NCI-H446 (cell line): ENCODE measurements at regions not wholly inside any gene's neighbourhood (a gene's known extent, or its start where the extent isn't known, plus 50 kb on each side); places are given as distances from the start of the nearest gene placed in this dataset.
"Not testable (repeated sequence)": the region's sequence is repeated elsewhere in the genome, so short reads cannot be mapped to it uniquely, and the experiment has no call there.

Experiments used
- DNase-seq, 2 experiments: peaks; one replicate each; lab custom pipeline; 2025; lab: John Stamatoyannopoulos, UW

- no peak for DNase-seq
Observed at GRCh38 chr2:180695586-180696401, 284.6 kb upstream of the UBE2E3 start.

DNA sequence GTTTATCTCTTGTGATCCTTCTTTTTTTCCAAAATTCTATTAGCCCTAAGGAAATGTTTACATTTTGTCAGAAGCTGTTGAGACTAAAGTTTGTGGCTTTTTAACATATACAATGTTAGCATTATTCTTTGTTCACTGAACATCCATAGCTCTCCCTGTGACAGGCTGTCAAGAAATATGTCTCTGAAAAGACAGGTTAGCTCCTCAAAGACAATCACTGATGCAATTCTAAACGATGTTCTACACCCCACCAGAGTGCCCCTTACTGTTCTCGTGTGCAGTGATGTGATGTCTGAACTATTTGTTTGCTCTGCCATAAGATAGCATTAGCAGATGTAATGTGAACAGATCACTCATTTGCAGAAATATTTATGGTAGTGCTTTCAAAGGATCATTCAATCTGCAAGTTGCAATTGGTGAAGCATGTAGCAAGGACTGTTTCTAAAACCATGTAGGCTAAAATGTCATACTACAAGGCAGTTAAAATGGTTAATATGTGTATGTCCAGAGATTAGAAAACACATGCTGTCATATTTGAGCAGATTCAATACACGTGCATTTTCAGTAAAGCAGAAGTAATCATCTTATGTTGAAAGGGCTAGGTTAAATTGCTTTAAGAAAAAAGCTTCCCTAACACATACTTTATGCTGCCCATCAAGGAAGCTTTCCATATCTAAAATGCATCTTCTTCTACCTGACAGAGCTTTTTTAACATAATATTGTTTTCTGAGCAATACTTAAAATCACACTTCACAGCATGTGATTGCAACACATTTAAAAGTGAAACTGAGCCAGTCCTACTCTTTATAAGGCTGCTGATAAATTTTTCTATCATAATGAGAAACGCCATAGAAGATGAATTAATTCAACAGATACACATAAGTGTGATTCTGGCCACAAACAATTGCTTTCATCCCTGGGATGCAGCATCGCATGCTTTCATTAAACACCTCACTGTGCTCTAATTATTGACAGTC, 285.7 kb upstream of the UBE2E3 start:
- DNase-seq = no peak

- DNase-seq = no peak
Observed at GRCh38 chr2:180692322-180692721, 288.1 kb upstream of the UBE2E3 start.

DNA sequence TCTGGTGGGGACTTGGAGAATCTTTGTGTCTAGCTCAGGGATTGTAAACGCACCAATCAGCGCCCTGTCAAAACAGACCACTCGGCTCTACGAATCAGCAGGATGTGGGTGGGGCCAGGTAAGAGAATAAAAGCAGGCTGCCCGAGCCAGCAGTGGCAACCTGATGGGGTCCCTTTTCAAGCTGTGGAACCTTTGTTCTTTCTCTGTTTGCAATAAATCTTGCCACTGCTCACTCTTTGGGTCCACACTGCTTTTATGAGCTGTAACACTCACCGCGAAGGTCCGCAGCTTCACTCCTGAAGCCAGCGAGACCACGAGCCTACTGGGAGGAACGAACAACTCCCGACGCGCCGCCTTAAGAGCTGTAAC, 288.6 kb upstream of the UBE2E3 start:
- not testable (repeated sequence) for DNase-seq

GRCh38 chr2:180691186-180691854, 289.1 kb upstream of the UBE2E3 start:
- not testable (repeated sequence) for DNase-seq

DNA sequence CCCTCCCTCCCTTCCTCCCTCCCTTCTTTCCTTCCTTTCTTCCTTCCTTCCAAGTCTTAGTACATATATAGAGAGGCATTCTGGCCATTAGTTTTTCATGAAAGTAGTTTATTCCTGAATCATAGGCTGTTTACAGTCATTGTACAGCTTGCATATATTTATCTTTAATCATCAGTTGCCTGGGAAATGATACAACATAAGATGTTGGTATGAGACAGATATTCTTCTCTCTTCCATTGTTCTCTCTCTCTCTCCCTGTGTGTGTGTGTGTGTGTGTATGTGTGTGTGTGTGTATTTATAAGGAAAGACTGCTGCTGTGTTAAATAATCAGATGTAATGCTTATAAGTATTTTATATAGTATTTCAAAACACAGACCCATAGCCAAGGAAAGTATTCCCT, 289.8 kb upstream of the UBE2E3 start:
- DNase-seq = no peak

DNA sequence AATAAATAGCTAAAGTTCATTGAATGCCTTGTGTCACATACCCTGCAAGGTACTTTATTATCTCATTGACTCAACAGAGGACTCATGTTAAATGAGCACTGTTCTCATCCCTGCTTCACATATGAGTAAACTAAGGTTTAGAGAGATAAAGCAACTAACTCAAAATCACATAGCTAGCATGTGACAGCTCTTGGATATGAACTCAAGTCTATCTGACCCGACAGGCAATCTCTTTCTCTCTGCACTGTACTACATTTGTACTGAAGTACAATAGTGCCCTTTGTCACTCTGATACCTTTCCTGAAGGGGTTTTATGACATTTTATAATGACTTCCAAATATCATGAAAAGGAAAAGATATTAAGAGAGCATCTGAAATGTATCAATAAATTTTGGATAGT, 297.5 kb upstream of the UBE2E3 start:
- no peak for DNase-seq

- DNase-seq = peak; percentile 12 to 47
Observed at GRCh38 chr2:180679693-180680092, 300.7 kb upstream of the UBE2E3 start.

- DNase-seq = no peak
Observed at GRCh38 chr2:180678625-180678972, 301.8 kb upstream of the UBE2E3 start.

DNA sequence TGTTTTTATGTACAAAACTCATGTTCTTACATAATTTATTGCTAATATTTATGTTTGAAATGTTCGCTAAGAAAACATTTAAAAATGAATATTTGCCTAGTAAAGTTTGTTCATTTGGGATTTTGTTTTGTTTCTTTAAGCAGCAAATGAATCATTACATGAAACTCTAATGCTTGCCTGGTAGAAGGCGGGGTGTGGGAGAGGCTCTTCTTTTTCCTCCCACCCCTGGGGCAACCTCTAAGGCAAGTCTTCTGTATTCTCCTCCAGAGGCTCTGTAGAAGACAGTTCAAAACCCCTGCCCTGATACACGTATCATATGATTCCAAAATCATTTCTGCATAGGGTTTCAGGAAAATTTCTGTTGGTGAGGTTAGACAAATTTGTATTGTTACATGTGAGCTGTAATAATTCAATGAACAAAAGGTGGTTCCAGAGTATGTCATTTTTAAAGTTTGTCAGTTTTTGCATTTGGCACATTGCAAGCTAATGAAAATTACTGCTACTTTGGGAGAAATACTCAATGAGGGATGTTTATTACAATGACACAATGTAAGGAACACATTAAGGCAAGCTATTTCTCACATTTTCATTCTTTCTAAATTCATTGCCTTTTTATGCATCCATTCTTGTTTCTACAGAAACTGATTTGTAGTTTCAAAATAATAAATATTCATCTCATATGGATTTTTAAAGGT, 302.3 kb upstream of the UBE2E3 start:
- no peak for DNase-seq

DNA sequence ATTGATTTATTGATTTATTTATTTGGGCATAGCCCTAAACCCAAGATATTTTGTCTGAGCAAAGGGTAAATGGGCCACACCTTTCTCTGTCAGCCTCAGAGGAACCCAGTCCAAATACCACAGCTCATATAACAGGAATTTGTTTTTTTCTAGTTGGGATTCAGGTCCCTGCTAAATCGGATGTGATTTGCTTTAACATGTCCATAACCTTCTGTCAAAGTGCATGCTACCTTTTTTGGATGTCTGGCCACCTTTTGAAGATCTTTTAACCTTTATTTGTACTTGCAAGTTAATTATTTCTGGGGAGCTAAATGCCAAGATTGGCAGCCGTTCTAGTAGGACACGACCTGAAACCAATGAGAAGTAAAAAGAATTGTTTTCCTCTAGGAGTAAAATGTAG, 303.2 kb upstream of the UBE2E3 start:
- no peak for DNase-seq

GRCh38 chr2:180676520-180677025, 303.8 kb upstream of the UBE2E3 start:
- DNase-seq = peak in 1 of 2 experiments; percentile 40

GRCh38 chr2:180675170-180675569, 305.2 kb upstream of the UBE2E3 start:
- no peak for DNase-seq

GRCh38 chr2:180672377-180672776, 308.0 kb upstream of the UBE2E3 start:
- DNase-seq = no peak

GRCh38 chr2:180670302-180671003, 310.0 kb upstream of the UBE2E3 start:
- DNase-seq = no peak

DNA sequence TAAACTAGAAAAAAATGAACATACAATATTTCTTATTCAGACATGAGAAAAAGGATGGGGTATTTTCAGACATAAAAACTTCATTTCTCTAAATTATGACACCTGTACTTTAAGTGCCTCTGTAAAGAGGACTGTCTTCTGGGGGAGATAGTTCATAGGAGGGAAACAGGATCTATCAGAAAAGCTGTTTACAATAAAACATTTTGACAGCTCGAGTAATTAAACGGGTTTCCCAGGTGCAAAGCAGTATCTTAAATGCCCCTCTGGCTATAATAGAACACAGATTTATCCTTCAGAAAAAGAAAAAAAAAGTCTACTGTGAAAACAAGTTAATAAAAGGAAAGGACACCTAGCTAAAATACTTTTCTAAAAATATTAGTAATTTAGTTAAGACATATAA, 311.4 kb upstream of the UBE2E3 start:
- no peak for DNase-seq

- DNase-seq = peak in 1 of 2 experiments; percentile 27
Observed at GRCh38 chr2:180664507-180664906, 315.9 kb upstream of the UBE2E3 start.

DNA sequence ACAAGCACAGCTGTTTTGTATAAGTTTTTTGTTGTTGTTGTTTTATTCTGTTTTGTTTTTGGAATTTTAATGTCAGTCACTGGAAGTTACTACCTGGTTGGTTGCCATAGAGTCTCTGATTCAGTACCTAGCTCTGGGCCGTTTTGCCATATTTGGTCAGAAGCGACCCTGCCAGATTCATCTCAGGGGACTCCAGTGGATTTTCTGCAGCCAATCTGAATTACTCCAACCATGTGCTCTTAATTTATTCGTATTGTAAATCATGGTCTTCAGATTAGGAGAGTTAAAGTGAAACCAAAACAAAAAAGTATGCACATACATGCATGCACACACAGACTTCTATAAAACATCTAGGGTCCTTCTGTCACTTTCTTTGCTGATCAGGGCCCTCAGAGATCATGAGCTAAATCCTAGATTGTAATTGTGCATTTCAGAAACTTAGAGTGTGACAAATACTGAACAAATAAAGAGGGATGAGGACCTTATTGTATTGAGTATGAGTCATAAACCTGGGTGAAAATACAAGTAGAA, 317.4 kb upstream of the UBE2E3 start:
- DNase-seq = peak in 1 of 2 experiments; percentile 17

DNA sequence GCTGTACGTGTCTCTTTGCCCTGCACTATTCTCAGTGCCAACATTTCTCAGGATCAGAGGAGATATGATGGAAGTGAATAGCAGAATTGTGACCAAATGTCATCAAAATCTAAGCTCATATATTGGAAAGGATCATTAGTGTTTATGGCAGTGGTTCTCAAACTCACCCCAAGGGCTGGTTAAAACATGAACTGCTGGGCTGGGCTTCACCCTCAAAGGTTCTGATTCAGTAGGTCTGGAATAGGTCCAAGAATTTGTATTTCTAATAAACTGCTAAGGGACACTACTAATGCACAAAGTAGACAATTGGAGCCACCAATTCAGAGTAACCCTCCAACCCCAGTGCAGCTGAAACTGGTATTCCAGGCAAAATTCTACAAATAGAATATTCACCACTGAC, 317.9 kb upstream of the UBE2E3 start:
- peak in 1 of 2 experiments; percentile 30 for DNase-seq

- DNase-seq = no peak
Observed at GRCh38 chr2:180661686-180662030, 318.7 kb upstream of the UBE2E3 start.
